ENCODE measurements at regions not wholly inside any gene's neighbourhood (a gene's known extent, or its start where the extent isn't known, plus 50 kb on each side); places are given as distances from the start of the nearest gene placed in this dataset.
"Not testable (repeated sequence)": the region's sequence is repeated elsewhere in the genome, so short reads cannot be mapped to it uniquely, and the experiment has no call there.

DNA sequence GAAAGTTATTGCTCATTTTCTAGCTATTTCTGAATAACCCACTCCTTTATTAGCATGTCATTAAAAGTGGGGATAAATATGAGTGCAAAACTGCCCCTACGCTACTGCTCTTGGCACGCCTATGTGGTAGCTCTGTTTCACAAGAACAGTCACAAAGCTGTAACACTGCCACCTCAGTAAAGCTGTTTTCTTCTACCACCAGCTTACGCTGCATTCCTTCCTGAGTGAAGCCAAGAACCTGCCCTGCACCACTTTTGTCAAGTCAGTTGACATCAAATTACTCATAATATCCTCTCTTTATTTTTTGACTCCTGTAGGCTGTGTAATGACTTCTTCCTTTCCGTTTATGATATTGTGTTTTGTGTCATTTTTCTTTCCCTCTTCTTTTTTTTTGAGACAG lies 1539.7 kb downstream of the RPIA start:
- not testable (repeated sequence) for H3K9me3 ChIP-seq (ENCODE audit: control insufficient read depth in 5 of 5, low read length in 5 of 5); H3K9ac ChIP-seq (ENCODE audit: low read length in 5 of 5); H3K36me3 ChIP-seq (ENCODE audit: control insufficient read depth in 5 of 5, insufficient read depth in 5 of 5, low read length in 5 of 5); H3K4me1 ChIP-seq (ENCODE audit: control insufficient read depth in 5 of 5, insufficient read depth in 5 of 5, low read length in 5 of 5); H3K4me3 ChIP-seq (ENCODE audit: low read depth in 1 of 5, low read length in 5 of 5); H3K27me3 ChIP-seq (ENCODE audit: control insufficient read depth in 5 of 5, insufficient read depth in 4 of 5, low read length in 5 of 5); H3K27ac ChIP-seq (ENCODE audit: low read depth, low read length)

DNA sequence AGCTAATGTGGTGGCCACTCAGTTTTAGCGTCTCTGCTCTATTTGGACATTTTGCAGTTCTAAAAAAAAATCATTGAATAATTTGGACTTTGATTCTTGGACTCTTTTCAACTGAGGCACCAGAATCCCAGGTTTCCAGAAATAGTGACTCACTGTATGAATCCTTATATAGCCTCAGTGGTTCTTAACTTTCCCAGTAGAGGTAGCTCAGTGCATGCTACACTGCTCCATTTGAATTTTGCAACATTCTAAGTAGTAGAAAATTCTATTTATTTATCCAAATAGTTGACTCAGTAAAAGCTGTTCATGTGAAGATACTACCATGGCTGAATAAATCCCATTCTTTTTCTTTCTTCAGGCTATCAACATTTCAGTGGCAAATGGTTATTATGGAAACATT lies 1544.0 kb downstream of the RPIA start:
- not testable (repeated sequence) for H3K9ac ChIP-seq (ENCODE audit: low read length in 5 of 5); H3K27me3 ChIP-seq (ENCODE audit: control insufficient read depth in 5 of 5, insufficient read depth in 4 of 5, low read length in 5 of 5); H3K27ac ChIP-seq (ENCODE audit: low read depth, low read length); H3K36me3 ChIP-seq (ENCODE audit: control insufficient read depth in 5 of 5, insufficient read depth in 5 of 5, low read length in 5 of 5); H3K9me3 ChIP-seq (ENCODE audit: control insufficient read depth in 5 of 5, low read length in 5 of 5); H3K4me1 ChIP-seq (ENCODE audit: control insufficient read depth in 5 of 5, insufficient read depth in 5 of 5, low read length in 5 of 5); H3K4me3 ChIP-seq (ENCODE audit: low read depth in 1 of 5, low read length in 5 of 5)

GRCh38 chr2:90237923-90238361 lies 1546.5 kb downstream of the RPIA start:
- H3K27me3 ChIP-seq (ENCODE audit: control insufficient read depth in 5 of 5, insufficient read depth in 4 of 5, low read length in 5 of 5); H3K27ac ChIP-seq (ENCODE audit: low read depth, low read length); H3K36me3 ChIP-seq (ENCODE audit: control insufficient read depth in 5 of 5, insufficient read depth in 5 of 5, low read length in 5 of 5); H3K4me3 ChIP-seq (ENCODE audit: low read depth in 1 of 5, low read length in 5 of 5); H3K9me3 ChIP-seq (ENCODE audit: control insufficient read depth in 5 of 5, low read length in 5 of 5); H3K4me1 ChIP-seq (ENCODE audit: control insufficient read depth in 5 of 5, insufficient read depth in 5 of 5, low read length in 5 of 5); H3K9ac ChIP-seq (ENCODE audit: low read length in 5 of 5): not testable (repeated sequence)

DNA sequence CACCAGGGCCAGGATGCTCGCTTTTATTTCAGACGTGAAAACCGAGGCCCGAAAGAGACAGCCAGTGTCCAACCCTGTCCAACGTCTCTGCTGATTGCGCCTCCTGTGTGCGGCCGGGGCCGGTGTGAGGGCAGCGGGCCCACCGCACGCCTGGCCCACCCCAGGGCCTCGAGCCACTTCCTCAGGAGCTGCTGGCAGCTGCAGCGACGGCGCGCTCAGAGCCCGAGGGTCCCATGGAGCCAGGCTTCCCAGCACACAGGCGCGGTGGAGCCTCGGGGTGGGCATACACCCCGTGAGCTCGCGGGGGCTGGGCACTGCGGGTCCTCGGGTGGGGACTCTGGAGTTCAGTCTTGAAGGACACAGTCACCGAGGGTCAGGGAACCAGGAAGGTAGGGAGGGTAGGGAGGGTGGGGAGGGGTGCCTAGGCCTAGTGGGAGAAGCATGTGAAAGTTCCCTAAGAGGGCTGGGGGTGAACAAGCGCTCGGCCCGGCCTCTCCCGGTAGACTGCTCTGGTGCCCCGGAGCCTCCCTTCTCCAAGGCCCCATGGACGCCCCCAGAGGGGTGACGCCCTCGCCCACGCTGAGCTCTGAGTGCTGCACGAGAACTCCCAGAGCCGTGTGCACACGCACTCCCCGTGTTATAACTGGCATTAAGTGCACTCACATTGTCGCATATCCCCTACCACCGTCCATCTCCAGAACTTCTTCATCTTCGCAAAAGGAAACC lies 1547.2 kb downstream of the RPIA start:
- not testable (repeated sequence) for H3K9me3 ChIP-seq (ENCODE audit: control insufficient read depth in 5 of 5, low read length in 5 of 5); H3K9ac ChIP-seq (ENCODE audit: low read length in 5 of 5); H3K27ac ChIP-seq (ENCODE audit: low read depth, low read length); H3K36me3 ChIP-seq (ENCODE audit: control insufficient read depth in 5 of 5, insufficient read depth in 5 of 5, low read length in 5 of 5); H3K4me1 ChIP-seq (ENCODE audit: control insufficient read depth in 5 of 5, insufficient read depth in 5 of 5, low read length in 5 of 5); H3K27me3 ChIP-seq (ENCODE audit: control insufficient read depth in 5 of 5, insufficient read depth in 4 of 5, low read length in 5 of 5); H3K4me3 ChIP-seq (ENCODE audit: low read depth in 1 of 5, low read length in 5 of 5)

DNA sequence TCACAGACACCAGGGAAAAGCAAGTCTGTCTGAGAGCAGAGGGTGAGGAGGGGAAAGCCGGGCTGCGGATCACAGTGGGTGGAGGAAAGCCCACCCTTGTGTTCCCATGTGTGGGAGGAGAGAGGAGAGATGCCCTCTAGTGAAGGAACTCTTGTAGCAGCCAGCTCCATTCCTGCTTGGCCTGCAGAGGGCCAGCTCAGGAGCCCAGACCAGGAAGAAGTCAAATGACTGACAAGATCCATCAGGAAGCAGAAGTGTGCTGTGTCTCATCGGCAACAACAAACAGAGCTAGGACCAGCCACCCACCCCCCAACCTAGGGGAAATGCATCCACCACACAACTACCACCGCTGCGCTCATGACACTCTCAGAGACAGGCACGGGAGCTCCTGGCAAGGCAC lies 1548.3 kb downstream of the RPIA start:
- not testable (repeated sequence) for H3K9me3 ChIP-seq (ENCODE audit: control insufficient read depth in 5 of 5, low read length in 5 of 5); H3K27me3 ChIP-seq (ENCODE audit: control insufficient read depth in 5 of 5, insufficient read depth in 4 of 5, low read length in 5 of 5); H3K36me3 ChIP-seq (ENCODE audit: control insufficient read depth in 5 of 5, insufficient read depth in 5 of 5, low read length in 5 of 5)

GRCh38 chr2:90244902-90245765 lies 1553.7 kb downstream of the RPIA start:
- peak overlapping the region in 1 of 5 donors; percentile 10 for H3K4me3 ChIP-seq (ENCODE audit: low read depth in 1 of 5, low read length in 5 of 5)
- H3K4me1 ChIP-seq (ENCODE audit: control insufficient read depth in 5 of 5, insufficient read depth in 5 of 5, low read length in 5 of 5); H3K9me3 ChIP-seq (ENCODE audit: control insufficient read depth in 5 of 5, low read length in 5 of 5); H3K36me3 ChIP-seq (ENCODE audit: control insufficient read depth in 5 of 5, insufficient read depth in 5 of 5, low read length in 5 of 5); H3K27me3 ChIP-seq (ENCODE audit: control insufficient read depth in 5 of 5, insufficient read depth in 4 of 5, low read length in 5 of 5); H3K9ac ChIP-seq (ENCODE audit: low read length in 5 of 5); H3K27ac ChIP-seq (ENCODE audit: low read depth, low read length): not testable (repeated sequence)

More for the DNA sequence above, 1548.3 kb downstream of the RPIA start:
- not testable (repeated sequence) for H3K4me3 ChIP-seq (ENCODE audit: low read depth in 1 of 5, low read length in 5 of 5); H3K27ac ChIP-seq (ENCODE audit: low read depth, low read length); H3K9ac ChIP-seq (ENCODE audit: low read length in 5 of 5); H3K4me1 ChIP-seq (ENCODE audit: control insufficient read depth in 5 of 5, insufficient read depth in 5 of 5, low read length in 5 of 5)

GRCh38 chr2:90248400-90248799 lies 1556.9 kb downstream of the RPIA start:
- H3K9ac ChIP-seq (ENCODE audit: low read length in 5 of 5); H3K4me3 ChIP-seq (ENCODE audit: low read depth in 1 of 5, low read length in 5 of 5); H3K4me1 ChIP-seq (ENCODE audit: control insufficient read depth in 5 of 5, insufficient read depth in 5 of 5, low read length in 5 of 5); H3K27ac ChIP-seq (ENCODE audit: low read depth, low read length); H3K36me3 ChIP-seq (ENCODE audit: control insufficient read depth in 5 of 5, insufficient read depth in 5 of 5, low read length in 5 of 5); H3K27me3 ChIP-seq (ENCODE audit: control insufficient read depth in 5 of 5, insufficient read depth in 4 of 5, low read length in 5 of 5); H3K9me3 ChIP-seq (ENCODE audit: control insufficient read depth in 5 of 5, low read length in 5 of 5): not testable (repeated sequence)

GRCh38 chr2:90250350-90250749 lies 1558.9 kb downstream of the RPIA start:
- not testable (repeated sequence) for H3K27me3 ChIP-seq (ENCODE audit: control insufficient read depth in 5 of 5, insufficient read depth in 4 of 5, low read length in 5 of 5); H3K9ac ChIP-seq (ENCODE audit: low read length in 5 of 5); H3K4me3 ChIP-seq (ENCODE audit: low read depth in 1 of 5, low read length in 5 of 5); H3K27ac ChIP-seq (ENCODE audit: low read depth, low read length); H3K4me1 ChIP-seq (ENCODE audit: control insufficient read depth in 5 of 5, insufficient read depth in 5 of 5, low read length in 5 of 5); H3K9me3 ChIP-seq (ENCODE audit: control insufficient read depth in 5 of 5, low read length in 5 of 5); H3K36me3 ChIP-seq (ENCODE audit: control insufficient read depth in 5 of 5, insufficient read depth in 5 of 5, low read length in 5 of 5)

DNA sequence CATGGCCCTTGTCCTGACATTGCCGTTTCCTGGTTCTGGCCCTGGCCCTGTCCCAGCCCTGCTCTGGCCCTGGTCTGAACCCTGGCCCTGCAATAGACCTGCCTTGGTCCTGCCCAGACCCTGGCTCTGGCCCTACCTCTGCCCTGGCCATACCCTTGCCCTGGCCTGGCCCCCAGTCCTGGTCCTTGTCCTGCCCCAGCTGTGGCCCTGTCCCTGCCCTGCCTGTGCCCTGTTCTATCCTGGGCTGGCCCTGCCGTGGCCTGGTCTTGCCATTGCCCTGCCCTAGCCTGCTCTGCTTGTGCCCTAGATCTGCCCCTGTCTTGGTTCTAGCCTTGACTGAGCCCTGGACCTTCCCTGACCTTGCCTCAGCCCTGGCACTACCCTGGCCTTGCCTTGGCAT lies 1560.1 kb downstream of the RPIA start:
- not testable (repeated sequence) for H3K4me3 ChIP-seq (ENCODE audit: low read depth in 1 of 5, low read length in 5 of 5)

GRCh38 chr2:90253306-90253705 lies 1561.8 kb downstream of the RPIA start:
- H3K9ac ChIP-seq (ENCODE audit: low read length in 5 of 5); H3K27ac ChIP-seq (ENCODE audit: low read depth, low read length); H3K36me3 ChIP-seq (ENCODE audit: control insufficient read depth in 5 of 5, insufficient read depth in 5 of 5, low read length in 5 of 5); H3K9me3 ChIP-seq (ENCODE audit: control insufficient read depth in 5 of 5, low read length in 5 of 5); H3K27me3 ChIP-seq (ENCODE audit: control insufficient read depth in 5 of 5, insufficient read depth in 4 of 5, low read length in 5 of 5); H3K4me1 ChIP-seq (ENCODE audit: control insufficient read depth in 5 of 5, insufficient read depth in 5 of 5, low read length in 5 of 5); H3K4me3 ChIP-seq (ENCODE audit: low read depth in 1 of 5, low read length in 5 of 5): not testable (repeated sequence)

More for the DNA sequence above, 1560.1 kb downstream of the RPIA start:
- not testable (repeated sequence) for H3K9ac ChIP-seq (ENCODE audit: low read length in 5 of 5); H3K27me3 ChIP-seq (ENCODE audit: control insufficient read depth in 5 of 5, insufficient read depth in 4 of 5, low read length in 5 of 5); H3K4me1 ChIP-seq (ENCODE audit: control insufficient read depth in 5 of 5, insufficient read depth in 5 of 5, low read length in 5 of 5); H3K9me3 ChIP-seq (ENCODE audit: control insufficient read depth in 5 of 5, low read length in 5 of 5); H3K27ac ChIP-seq (ENCODE audit: low read depth, low read length); H3K36me3 ChIP-seq (ENCODE audit: control insufficient read depth in 5 of 5, insufficient read depth in 5 of 5, low read length in 5 of 5)
